Psoas muscle (tissue), 7 donors: ENCODE measurements at regions not wholly inside any gene's neighbourhood (a gene's known extent, or its start where the extent isn't known, plus 50 kb on each side); places are given as distances from the start of the nearest gene placed in this dataset.

Source experiments
- ATAC-seq, 4 donors: fragments of 200-7000 bp; cut with Tn5 transposase; one replicate each; pipeline ENCODE4 v1.9.1; 2020; ENCODE audit warnings: moderate library complexity in 3 of 4, mild to moderate bottlenecking in 2 of 4
- DNase-seq, 2 donors: peaks; one replicate each; pipeline ENCODE4 v3.0.0-alpha.2; 2020
- H3K27ac ChIP-seq: fragments of 200-600 bp; one replicate; pipeline ENCODE4 v1.8.0; 2022
- H3K27me3 ChIP-seq, 3 donors: fragments of 200-600 bp in 1 of 3; one replicate each; pipeline versions ENCODE4 v1.6.1 to v1.8.0; 2013 to 2022; ENCODE audit warnings: low read length in 2 of 3, mild to moderate bottlenecking in 2 of 3, moderate library complexity in 1 of 3; ENCODE audit not compliant: insufficient read depth in 3 of 3
- H3K36me3 ChIP-seq, 2 donors: fragments of 200-600 bp in 1 of 2; one replicate each; pipeline versions ENCODE4 v1.6.1 to v1.8.0; 2013 to 2022; ENCODE audit warnings: low read depth in 1 of 2, mild to moderate bottlenecking in 1 of 2, moderate library complexity in 1 of 2; ENCODE audit not compliant: insufficient read depth in 1 of 2
- H3K4me1 ChIP-seq: fragments of 200-600 bp; one replicate; pipeline ENCODE4 v1.8.0; 2022
- H3K4me3 ChIP-seq: fragments of 200-600 bp; one replicate; pipeline ENCODE4 v1.8.0; 2022; ENCODE audit warnings: mild to moderate bottlenecking
- H3K9me3 ChIP-seq: fragments of 200-600 bp; one replicate; pipeline ENCODE4 v1.8.0; 2022
- WGBS, 3 donors: extraction: QIAGEN DNeasy Blood & Tissue Kit; methylation state at CpG; one replicate each; pipeline versions ENCODE4 v1.1.6 to v1.1.7; 2013; 5-methylcytosine and 5-hydroxymethylcytosine counted together
- intact Hi-C, 2 donors: fragments of 100-400 bp; cut with DNase I; formaldehyde crosslinking; loops; one replicate each; pipeline versions ENCODE4 v1.11.0 to v1.14.2; 2022
- TF ChIP-seq, protein P1 (sequence below): fragments of 200-600 bp; IDR thresholded peaks from one replicate; pipeline ENCODE4 v1.8.0; 2022; ENCODE audit warnings: antibody characterized with exemption
- donor health status: healthy with polysubstance abuse.
- donor health status: DM: no; HTN: no; CAD: no; lungs with moderate emphysema.
- donor health status: Bipolar disorder and iron deficiency.
- donor health status: healthy.
- donor health status: DM: yes; HTN: yes; CAD: no.
- donor health status: DM: no; HTN: no; CAD: no.
- donor health status: DM: yes; HTN: yes; CAD: no.

- 90 to 94% (median 92%) methylated on average over 13 of the region's 13 CpGs for WGBS, 3 donors
- DNase-seq (no peak), ATAC-seq (no peak)
- no peak overlapping the region for H3K4me3 ChIP-seq
- intact Hi-C loops: no loop called here
- no peaks in the 10 kb centered on the region for H3K9me3 ChIP-seq
- TF ChIP-seq, protein P1, sequence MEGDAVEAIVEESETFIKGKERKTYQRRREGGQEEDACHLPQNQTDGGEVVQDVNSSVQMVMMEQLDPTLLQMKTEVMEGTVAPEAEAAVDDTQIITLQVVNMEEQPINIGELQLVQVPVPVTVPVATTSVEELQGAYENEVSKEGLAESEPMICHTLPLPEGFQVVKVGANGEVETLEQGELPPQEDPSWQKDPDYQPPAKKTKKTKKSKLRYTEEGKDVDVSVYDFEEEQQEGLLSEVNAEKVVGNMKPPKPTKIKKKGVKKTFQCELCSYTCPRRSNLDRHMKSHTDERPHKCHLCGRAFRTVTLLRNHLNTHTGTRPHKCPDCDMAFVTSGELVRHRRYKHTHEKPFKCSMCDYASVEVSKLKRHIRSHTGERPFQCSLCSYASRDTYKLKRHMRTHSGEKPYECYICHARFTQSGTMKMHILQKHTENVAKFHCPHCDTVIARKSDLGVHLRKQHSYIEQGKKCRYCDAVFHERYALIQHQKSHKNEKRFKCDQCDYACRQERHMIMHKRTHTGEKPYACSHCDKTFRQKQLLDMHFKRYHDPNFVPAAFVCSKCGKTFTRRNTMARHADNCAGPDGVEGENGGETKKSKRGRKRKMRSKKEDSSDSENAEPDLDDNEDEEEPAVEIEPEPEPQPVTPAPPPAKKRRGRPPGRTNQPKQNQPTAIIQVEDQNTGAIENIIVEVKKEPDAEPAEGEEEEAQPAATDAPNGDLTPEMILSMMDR: no peak
- no peak overlapping the region for H3K27ac ChIP-seq
- H3K4me1 ChIP-seq: no peaks in the 10 kb centered on the region
- no peaks in the 10 kb centered on the region for H3K36me3 ChIP-seq
- peaks cover 0 to 13% (median 2%) of the 10 kb centered on the region in 3 donors for H3K27me3 ChIP-seq
These were observed 59.7 kb upstream of the LMO1 start for GRCh38 chr11:8323161-8323935.

GRCh38 chr11:8321876-8322275 lies 58.2 kb upstream of the LMO1 start:
- Histone ChIP-seq H3K9me3 (no peaks in the 10 kb centered on the region), H3K4me1 (no peaks in the 10 kb centered on the region), H3K4me3 (no peak overlapping the region), H3K27me3 (peaks cover 0 to 15% (median 2%) of the 10 kb centered on the region in 3 donors), H3K27ac (no peak overlapping the region), H3K36me3 (no peaks in the 10 kb centered on the region)
- WGBS, 3 donors: 91 to 94% (median 92%) methylated on average over 10 of the region's 10 CpGs
- ATAC-seq (no peak), DNase-seq (peak in 1 of 2 donors; percentile 12)
- TF ChIP-seq, protein P1: no peak
- intact Hi-C loops: no loop called here

DNA sequence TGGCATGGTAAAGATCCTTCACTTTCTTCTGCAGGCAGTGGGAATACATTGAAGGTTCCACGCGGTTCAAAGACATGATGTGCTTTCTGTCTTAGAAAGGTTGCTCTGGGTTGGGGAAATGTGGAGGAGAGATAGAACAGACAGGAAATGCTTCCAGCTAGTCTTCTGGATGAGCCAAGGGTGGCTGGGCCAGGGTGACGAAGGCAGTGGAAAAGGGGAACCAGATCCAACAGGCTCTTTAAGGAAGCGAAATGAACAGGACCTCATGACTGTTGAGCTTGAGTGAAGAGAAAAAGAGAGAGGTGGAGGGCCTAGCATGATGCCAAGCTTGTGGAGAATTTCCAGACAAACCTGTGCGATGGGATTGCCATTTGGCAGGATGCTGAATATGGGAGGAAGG lies 56.4 kb upstream of the LMO1 start:
- DNase-seq: no peak
- TF ChIP-seq, protein P1: no peak
- Histone ChIP-seq H3K27ac (no peak overlapping the region), H3K4me1 (no peaks in the 10 kb centered on the region), H3K27me3 (peaks cover 0 to 15% (median 2%) of the 10 kb centered on the region in 3 donors), H3K9me3 (no peaks in the 10 kb centered on the region), H3K36me3 (no peaks in the 10 kb centered on the region), H3K4me3 (no peak overlapping the region)
- intact Hi-C loops: no loop called here
- ATAC-seq: no peak
- WGBS, 3 donors: 75 to 87% (median 83%) methylated on average over 5 of the region's 5 CpGs

GRCh38 chr11:8318536-8318935 lies 54.9 kb upstream of the LMO1 start:
- intact Hi-C loops: loop anchor here in 1 of 2 donors (2.0 kb wide), 1 partner anchor 92 kb away; no protein-coding TSS in a partner anchor

More at GRCh38 chr11:8318536-8318935, 54.9 kb upstream of the LMO1 start:
- DNase-seq (no peak), ATAC-seq (peak in 3 of 4 donors; percentile 48 to 64 (median 61))
- no peak overlapping the region for H3K4me3 ChIP-seq
- H3K36me3 ChIP-seq: no peaks in the 10 kb centered on the region
- H3K4me1 ChIP-seq: no peaks in the 10 kb centered on the region
- no peak overlapping the region for H3K27ac ChIP-seq
- H3K27me3 ChIP-seq: peaks cover 0 to 15% (median 2%) of the 10 kb centered on the region in 3 donors
- TF ChIP-seq, protein P1: peak; percentile 41
- WGBS, 3 donors: 49 to 64% (median 59%) methylated on average over 7 of the region's 7 CpGs
- H3K9me3 ChIP-seq: no peaks in the 10 kb centered on the region
